ENCODE measurements at regions not wholly inside any gene's neighbourhood (a gene's known extent, or its start where the extent isn't known, plus 50 kb on each side); places are given as distances from the start of the nearest gene placed in this dataset.

GRCh38 chr5:93829346-93829745 is 87.9 kb upstream of the POU5F2 start:
- Histone ChIP-seq H3K4me1 (ENCODE audit: control insufficient read depth, extremely low read depth, insufficient read depth, low read length) (peaks cover 10% of the 10 kb centered on the region), H4K20me1 (ENCODE audit: control insufficient read depth, extremely low read depth, insufficient read depth, low read length) (no peaks in the 10 kb centered on the region), H3K9me1 (ENCODE audit: control insufficient read depth, extremely low read depth, insufficient read depth, low read length) (no peaks in the 10 kb centered on the region), H3K9ac (ENCODE audit: control insufficient read depth, extremely low read depth, insufficient read depth, low read length) (no peak overlapping the region), H3K4me3 (ENCODE audit: control insufficient read depth in 2 of 3, extremely low read depth in 1 of 3, insufficient read depth in 2 of 3, low read depth in 1 of 3, low read length in 3 of 3) (no peak overlapping the region), H2AFZ (ENCODE audit: control insufficient read depth, low read length) (no peak overlapping the region), H3K27me3 (ENCODE audit: control insufficient read depth, extremely low read depth, insufficient read depth, low read length) (no peaks in the 10 kb centered on the region), H3K4me2 (ENCODE audit: control insufficient read depth, extremely low read depth, insufficient read depth, low read depth, low read length) (no peak overlapping the region), H3K79me2 (ENCODE audit: control insufficient read depth, insufficient read depth, low read length) (no peaks in the 10 kb centered on the region), H3K36me3 (ENCODE audit: control insufficient read depth in 2 of 2, extremely low read depth in 1 of 2, insufficient read depth in 2 of 2, low read length in 2 of 2) (no peaks in the 10 kb centered on the region), H3K9me3 (ENCODE audit: control insufficient read depth, low read depth, low read length) (no peaks in the 10 kb centered on the region), H3K27ac (ENCODE audit: control insufficient read depth, insufficient read depth, low read length) (no peak overlapping the region)
- FAIRE-seq = no peak
- dilution Hi-C loops (cut with MboI; ENCODE audit: extremely low pct_ligation_motif_present, low sequenced_read_pairs) = no loop called here
- TF ChIP-seq EZH2 (IDR thresholded peaks at IDR 0.05; ENCODE audit: low read length) (no peak), CTCF (optimal IDR thresholded peaks at IDR 0.05 in 1 of 3, IDR thresholded peaks at IDR 0.05 in 1 of 3, conservative IDR thresholded peaks at IDR 0.05 in 1 of 3; ENCODE audit: extremely low read depth in 1 of 3, insufficient read depth in 2 of 3, low read length in 3 of 3) (no peak)
- DNase-seq (ENCODE audit: low read depth, low spot score) = no peak

- H3K79me2 ChIP-seq (ENCODE audit: control insufficient read depth, insufficient read depth, low read length) = no peaks in the 10 kb centered on the region
- no peak for FAIRE-seq
- no peak overlapping the region for H2AFZ ChIP-seq (ENCODE audit: control insufficient read depth, low read length)
- no peaks in the 10 kb centered on the region for H3K9me3 ChIP-seq (ENCODE audit: control insufficient read depth, low read depth, low read length)
- no peaks in the 10 kb centered on the region for H3K9me1 ChIP-seq (ENCODE audit: control insufficient read depth, extremely low read depth, insufficient read depth, low read length)
- H3K27me3 ChIP-seq (ENCODE audit: control insufficient read depth, extremely low read depth, insufficient read depth, low read length) = no peaks in the 10 kb centered on the region
- no peak overlapping the region for H3K27ac ChIP-seq (ENCODE audit: control insufficient read depth, insufficient read depth, low read length)
- no peaks in the 10 kb centered on the region for H3K4me1 ChIP-seq (ENCODE audit: control insufficient read depth, extremely low read depth, insufficient read depth, low read length)
- H3K4me3 ChIP-seq (ENCODE audit: control insufficient read depth in 2 of 3, extremely low read depth in 1 of 3, insufficient read depth in 2 of 3, low read depth in 1 of 3, low read length in 3 of 3) = no peak overlapping the region
- no peak for DNase-seq (ENCODE audit: low read depth, low spot score)
- H3K36me3 ChIP-seq (ENCODE audit: control insufficient read depth in 2 of 2, extremely low read depth in 1 of 2, insufficient read depth in 2 of 2, low read length in 2 of 2) = no peaks in the 10 kb centered on the region
- H3K4me2 ChIP-seq (ENCODE audit: control insufficient read depth, extremely low read depth, insufficient read depth, low read depth, low read length) = no peak overlapping the region
- dilution Hi-C loops (cut with MboI; ENCODE audit: extremely low pct_ligation_motif_present, low sequenced_read_pairs) = no loop called here
- no peaks in the 10 kb centered on the region for H4K20me1 ChIP-seq (ENCODE audit: control insufficient read depth, extremely low read depth, insufficient read depth, low read length)
- no peak overlapping the region for H3K9ac ChIP-seq (ENCODE audit: control insufficient read depth, extremely low read depth, insufficient read depth, low read length)
- TF ChIP-seq EZH2 (IDR thresholded peaks at IDR 0.05; ENCODE audit: low read length) = no peak
- TF ChIP-seq CTCF (optimal IDR thresholded peaks at IDR 0.05 in 1 of 3, IDR thresholded peaks at IDR 0.05 in 1 of 3, conservative IDR thresholded peaks at IDR 0.05 in 1 of 3; ENCODE audit: extremely low read depth in 1 of 3, insufficient read depth in 2 of 3, low read length in 3 of 3) = no peak
Measured at GRCh38 chr5:93821891-93822415, 80.6 kb upstream of the POU5F2 start.

Data from keratinocyte (primary cell).